ENCODE measurements at regions not wholly inside any gene's neighbourhood (a gene's known extent, or its start where the extent isn't known, plus 50 kb on each side); places are given as distances from the start of the nearest gene placed in this dataset.

DNA sequence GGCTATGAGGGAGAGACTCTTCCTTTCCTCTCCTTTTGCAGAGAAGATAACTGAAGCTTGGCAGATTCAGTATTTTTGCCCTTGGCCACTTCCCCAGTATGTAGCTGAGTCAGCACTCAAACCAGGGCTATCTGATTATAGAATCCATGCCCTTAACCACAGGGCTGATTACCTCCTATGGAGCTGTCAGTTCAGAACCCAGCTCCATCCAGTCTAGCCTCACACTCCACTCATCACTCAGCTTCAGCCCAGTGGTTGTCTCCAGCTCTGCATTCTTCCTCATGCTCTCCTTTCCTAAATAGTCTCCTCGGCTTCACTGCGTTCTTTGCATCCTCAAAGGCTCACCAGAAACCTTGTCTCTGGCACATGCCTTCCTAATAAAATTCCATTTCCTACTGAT is 151.6 kb upstream of the BLID start:
- intact Hi-C loops (cut with DNase I) = no loop called here
- H3K27me3 ChIP-seq = no peaks in the 10 kb centered on the region
- TF ChIP-seq POLR2A (IDR thresholded peaks at IDR 0.05) = no peak
- TF ChIP-seq, protein P1, sequence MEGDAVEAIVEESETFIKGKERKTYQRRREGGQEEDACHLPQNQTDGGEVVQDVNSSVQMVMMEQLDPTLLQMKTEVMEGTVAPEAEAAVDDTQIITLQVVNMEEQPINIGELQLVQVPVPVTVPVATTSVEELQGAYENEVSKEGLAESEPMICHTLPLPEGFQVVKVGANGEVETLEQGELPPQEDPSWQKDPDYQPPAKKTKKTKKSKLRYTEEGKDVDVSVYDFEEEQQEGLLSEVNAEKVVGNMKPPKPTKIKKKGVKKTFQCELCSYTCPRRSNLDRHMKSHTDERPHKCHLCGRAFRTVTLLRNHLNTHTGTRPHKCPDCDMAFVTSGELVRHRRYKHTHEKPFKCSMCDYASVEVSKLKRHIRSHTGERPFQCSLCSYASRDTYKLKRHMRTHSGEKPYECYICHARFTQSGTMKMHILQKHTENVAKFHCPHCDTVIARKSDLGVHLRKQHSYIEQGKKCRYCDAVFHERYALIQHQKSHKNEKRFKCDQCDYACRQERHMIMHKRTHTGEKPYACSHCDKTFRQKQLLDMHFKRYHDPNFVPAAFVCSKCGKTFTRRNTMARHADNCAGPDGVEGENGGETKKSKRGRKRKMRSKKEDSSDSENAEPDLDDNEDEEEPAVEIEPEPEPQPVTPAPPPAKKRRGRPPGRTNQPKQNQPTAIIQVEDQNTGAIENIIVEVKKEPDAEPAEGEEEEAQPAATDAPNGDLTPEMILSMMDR (IDR thresholded peaks at IDR 0.05) = no peak
- no peak for TF ChIP-seq EP300 (IDR thresholded peaks at IDR 0.05)
- no peak for DNase-seq
- no peaks in the 10 kb centered on the region for H3K9me3 ChIP-seq
- H3K4me1 ChIP-seq (ENCODE audit: insufficient read depth) = no peaks in the 10 kb centered on the region
- 74 to 87% (median 85%) methylated on average over 2 of the region's 2 CpGs for WGBS, 3 donors
- H3K4me3 ChIP-seq = no peak overlapping the region
- no peaks in the 10 kb centered on the region for H3K36me3 ChIP-seq
- H3K27ac ChIP-seq = no peak overlapping the region

DNA sequence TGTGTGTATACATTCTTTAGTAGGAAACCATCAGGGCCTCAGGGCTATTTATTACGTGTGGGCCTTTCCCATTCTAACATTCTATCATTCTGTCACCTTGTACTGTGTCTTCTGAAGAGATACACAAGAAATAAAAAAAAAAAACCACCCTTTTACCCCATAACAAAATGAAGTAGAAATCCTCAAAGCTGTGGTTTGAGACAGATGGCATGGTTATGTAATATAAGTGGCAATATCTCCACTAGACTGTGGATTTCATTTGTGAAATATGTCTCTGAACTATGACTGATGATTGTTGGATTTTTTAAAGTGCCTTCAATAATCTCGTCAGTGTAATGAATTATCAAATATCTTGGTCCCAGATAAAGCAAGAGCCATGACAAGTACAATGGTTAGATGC is 150.0 kb upstream of the BLID start:
- WGBS, 3 donors = 79 to 82% (median 81%) methylated on average over 2 of the region's 2 CpGs

DNA sequence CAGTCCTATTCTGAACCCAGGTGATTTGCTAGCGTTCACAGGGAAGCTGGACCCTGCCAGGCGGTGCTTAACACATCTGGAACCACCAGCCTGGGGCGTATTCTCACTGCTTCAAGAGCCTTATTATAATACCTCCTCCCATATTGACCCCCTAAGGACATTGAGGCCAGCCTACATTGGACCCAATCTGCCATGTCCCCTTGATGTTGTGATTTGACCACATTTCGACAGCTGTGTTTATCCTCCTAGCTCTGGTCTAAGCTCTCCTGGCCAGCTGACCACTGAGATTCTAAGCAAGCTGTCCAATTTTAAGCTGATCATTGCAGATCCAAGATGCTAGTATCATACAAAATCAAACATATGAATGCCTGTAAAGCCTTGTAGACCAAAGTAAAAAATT is 148.1 kb upstream of the BLID start:
- Histone ChIP-seq H3K27ac (no peak overlapping the region), H3K4me3 (no peak overlapping the region), H3K4me1 (ENCODE audit: insufficient read depth) (no peaks in the 10 kb centered on the region), H3K27me3 (no peaks in the 10 kb centered on the region), H3K9me3 (no peaks in the 10 kb centered on the region), H3K36me3 (no peaks in the 10 kb centered on the region)
- TF ChIP-seq, protein P1 (IDR thresholded peaks at IDR 0.05) = no peak
- TF ChIP-seq POLR2A (IDR thresholded peaks at IDR 0.05) = no peak
- no peak for TF ChIP-seq EP300 (IDR thresholded peaks at IDR 0.05)
- DNase-seq = no peak
- WGBS, 3 donors = 96 to 99% (median 97%) methylated on average over 4 of the region's 4 CpGs
- intact Hi-C loops (cut with DNase I) = no loop called here

More for the DNA sequence above, 150.0 kb upstream of the BLID start:
- Histone ChIP-seq H3K36me3 (no peaks in the 10 kb centered on the region), H3K27me3 (no peaks in the 10 kb centered on the region), H3K4me3 (no peak overlapping the region), H3K4me1 (ENCODE audit: insufficient read depth) (no peaks in the 10 kb centered on the region), H3K9me3 (no peaks in the 10 kb centered on the region), H3K27ac (no peak overlapping the region)
- no peak for TF ChIP-seq EP300 (IDR thresholded peaks at IDR 0.05)
- TF ChIP-seq, protein P1 (IDR thresholded peaks at IDR 0.05) = no peak
- no peak for TF ChIP-seq POLR2A (IDR thresholded peaks at IDR 0.05)
- intact Hi-C loops (cut with DNase I) = no loop called here
- DNase-seq = no peak

DNA sequence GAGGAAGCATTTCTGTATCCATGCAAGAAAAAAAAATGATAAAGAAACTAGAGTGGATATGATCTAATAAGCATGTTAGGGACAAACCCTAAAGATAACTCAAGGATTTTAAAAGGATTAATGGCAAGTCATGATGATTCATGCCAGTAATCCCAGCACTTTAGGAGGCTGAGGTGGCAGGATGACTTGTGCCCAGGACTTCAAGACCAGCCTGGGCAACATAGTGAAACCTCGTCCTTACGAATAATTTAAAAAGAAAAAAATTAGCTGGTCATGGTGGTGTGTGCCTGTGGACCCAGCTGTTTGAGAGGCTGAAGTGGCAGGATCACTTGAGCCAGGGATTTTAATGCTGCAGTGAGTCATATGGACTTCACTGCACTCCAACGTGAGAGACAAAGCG is 145.5 kb upstream of the BLID start:
- Histone ChIP-seq H3K27me3 (no peaks in the 10 kb centered on the region), H3K4me1 (ENCODE audit: insufficient read depth) (no peaks in the 10 kb centered on the region), H3K36me3 (no peaks in the 10 kb centered on the region), H3K27ac (no peak overlapping the region), H3K4me3 (no peak overlapping the region), H3K9me3 (no peaks in the 10 kb centered on the region)
- WGBS, 3 donors = 86 to 89% (median 88%) methylated on average over 4 of the region's 4 CpGs
- DNase-seq = no peak
- TF ChIP-seq POLR2A (IDR thresholded peaks at IDR 0.05) (no peak), EP300 (IDR thresholded peaks at IDR 0.05) (no peak)
- TF ChIP-seq, protein P1 (IDR thresholded peaks at IDR 0.05) = no peak
- intact Hi-C loops (cut with DNase I) = no loop called here

Measured in ovary (tissue), 7 donors.